ENCODE measurements at regions not wholly inside any gene's neighbourhood (a gene's known extent, or its start where the extent isn't known, plus 50 kb on each side); places are given as distances from the start of the nearest gene placed in this dataset.

GRCh38 chr6:66926060-66926459, 1219.0 kb upstream of the EYS start:
- no peaks in the 10 kb centered on the region for H3K27me3 ChIP-seq
- 93 to 96% methylated on average over 5 of the region's 5 CpGs for WGBS, 2 donors (ENCODE audit: low coverage in 1 of 2)
- DNase-seq, result no peak

GRCh38 chr6:66913657-66914056, 1206.6 kb upstream of the EYS start:
- H3K4me1 ChIP-seq, result no peaks in the 10 kb centered on the region
- H3K4me3 ChIP-seq, result no peak overlapping the region
- in situ Hi-C loops (cut with MboI; ENCODE audit: low pct_ligation_motif_present in 1 of 4, low pct_unique_long_range_greater_than_20kb in 1 of 4, low sequenced_read_pairs in 3 of 4), result no loop called here
- no peak for DNase-seq
- H3K27me3 ChIP-seq, result no peaks in the 10 kb centered on the region
- H3K9me3 ChIP-seq, result no peaks in the 10 kb centered on the region
- no peak for TF ChIP-seq POLR2AphosphoS5 (IDR thresholded peaks at IDR 0.05)
- TF ChIP-seq EP300 (IDR thresholded peaks at IDR 0.05; ENCODE audit: low read depth), result no peak
- TF ChIP-seq CTCF (IDR thresholded peaks at IDR 0.05), result no peak
- TF ChIP-seq POLR2A (IDR thresholded peaks at IDR 0.05), result no peak
- WGBS, 2 donors (ENCODE audit: low coverage in 1 of 2), result 66 to 72% methylated on average over 2 of the region's 2 CpGs
- H3K36me3 ChIP-seq, result no peaks in the 10 kb centered on the region
- intact Hi-C loops (cut with DNase I; ENCODE audit: low total_unique reads), result no loop called here
- H3K27ac ChIP-seq, result no peak overlapping the region

More at GRCh38 chr6:66926060-66926459, 1219.0 kb upstream of the EYS start:
- Histone ChIP-seq H3K36me3 (no peaks in the 10 kb centered on the region), H3K4me3 (no peak overlapping the region), H3K9me3 (peaks cover 13 to 23% of the 10 kb centered on the region in 2 donors), H3K4me1 (no peaks in the 10 kb centered on the region), H3K27ac (no peak overlapping the region)
- TF ChIP-seq CTCF (IDR thresholded peaks at IDR 0.05), result no peak
- no peak for TF ChIP-seq EP300 (IDR thresholded peaks at IDR 0.05; ENCODE audit: low read depth)
- TF ChIP-seq POLR2AphosphoS5 (IDR thresholded peaks at IDR 0.05), result no peak
- no peak for TF ChIP-seq POLR2A (IDR thresholded peaks at IDR 0.05)
- in situ Hi-C loops (cut with MboI; ENCODE audit: low pct_ligation_motif_present in 1 of 4, low pct_unique_long_range_greater_than_20kb in 1 of 4, low sequenced_read_pairs in 3 of 4) (no loop called here), intact Hi-C loops (cut with DNase I; ENCODE audit: low total_unique reads) (no loop called here)

GRCh38 chr6:66902457-66902856, 1195.4 kb upstream of the EYS start:
- H3K27ac ChIP-seq, result no peak overlapping the region

More at GRCh38 chr6:66902457-66902856, 1195.4 kb upstream of the EYS start:
- in situ Hi-C loops (cut with MboI; ENCODE audit: low pct_ligation_motif_present in 1 of 4, low pct_unique_long_range_greater_than_20kb in 1 of 4, low sequenced_read_pairs in 3 of 4), result no loop called here
- DNase-seq, result no peak
- Histone ChIP-seq H3K4me1 (no peaks in the 10 kb centered on the region), H3K4me3 (no peak overlapping the region), H3K9me3 (peaks cover 0 to 8% of the 10 kb centered on the region in 2 donors), H3K36me3 (no peaks in the 10 kb centered on the region), H3K27me3 (no peaks in the 10 kb centered on the region)
- intact Hi-C loops (cut with DNase I; ENCODE audit: low total_unique reads), result no loop called here
- TF ChIP-seq POLR2A (IDR thresholded peaks at IDR 0.05) (no peak), POLR2AphosphoS5 (IDR thresholded peaks at IDR 0.05) (no peak), EP300 (IDR thresholded peaks at IDR 0.05; ENCODE audit: low read depth) (no peak), CTCF (IDR thresholded peaks at IDR 0.05) (no peak)
- 47 to 62% methylated on average over 4 of the region's 4 CpGs for WGBS, 2 donors (ENCODE audit: low coverage in 1 of 2)
